HG03095 (cell line): ENCODE measurements at regions not wholly inside any gene's neighbourhood (a gene's known extent, or its start where the extent isn't known, plus 50 kb on each side); places are given as distances from the start of the nearest gene placed in this dataset.

Experiments used
- ATAC-seq: cut with Tn5 transposase; IDR thresholded peaks from one replicate; pipeline ENCODE4 v1.9.1; 2021; ENCODE audit warnings: moderate library complexity; ENCODE audit not compliant: unreplicated experiment

- ATAC-seq: no peak
Observed at GRCh38 chr14:71481021-71481654, 451.1 kb upstream of the RGS6 start.

DNA sequence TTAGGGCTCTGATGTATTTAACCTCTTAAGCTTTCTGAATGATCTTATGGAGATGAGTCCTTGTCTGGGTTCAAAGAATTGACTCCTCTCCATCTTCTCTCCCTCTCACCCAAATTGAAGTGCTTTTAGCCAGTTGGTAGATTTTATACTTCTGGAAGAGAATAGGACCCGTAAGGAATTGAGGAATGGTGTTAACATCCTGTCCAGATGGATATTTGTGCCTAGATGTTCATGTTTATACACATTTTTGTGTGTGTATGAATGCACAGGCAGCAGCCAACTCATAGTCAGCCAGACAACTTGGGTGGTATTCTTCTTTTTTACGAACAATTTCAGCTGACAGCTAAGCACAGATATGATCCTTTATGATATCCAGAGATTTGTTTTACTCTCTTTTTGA is 449.6 kb upstream of the RGS6 start:
- ATAC-seq: no peak

- no peak for ATAC-seq
Observed at GRCh38 chr14:71483154-71483553, 449.1 kb upstream of the RGS6 start.

DNA sequence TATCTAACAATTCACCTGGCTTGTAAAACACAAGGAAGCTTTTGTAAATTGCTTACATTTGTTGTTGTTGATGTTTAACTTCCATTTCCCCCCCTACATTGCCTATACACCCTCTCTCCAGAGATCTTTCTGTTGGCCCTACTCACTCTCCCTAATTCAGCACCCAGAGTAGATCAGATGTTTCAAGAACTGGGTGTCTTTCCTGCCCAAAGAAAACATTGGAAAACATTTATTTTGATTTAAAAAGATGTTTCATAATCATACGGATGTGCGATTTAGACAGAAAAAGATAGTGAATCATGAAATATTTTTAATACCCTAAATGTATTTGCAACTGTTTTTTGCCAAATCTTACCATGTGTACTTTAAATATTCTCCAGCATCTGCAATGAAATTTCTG is 446.4 kb upstream of the RGS6 start:
- no peak for ATAC-seq

GRCh38 chr14:71486279-71486678 is 445.9 kb upstream of the RGS6 start:
- ATAC-seq: no peak

DNA sequence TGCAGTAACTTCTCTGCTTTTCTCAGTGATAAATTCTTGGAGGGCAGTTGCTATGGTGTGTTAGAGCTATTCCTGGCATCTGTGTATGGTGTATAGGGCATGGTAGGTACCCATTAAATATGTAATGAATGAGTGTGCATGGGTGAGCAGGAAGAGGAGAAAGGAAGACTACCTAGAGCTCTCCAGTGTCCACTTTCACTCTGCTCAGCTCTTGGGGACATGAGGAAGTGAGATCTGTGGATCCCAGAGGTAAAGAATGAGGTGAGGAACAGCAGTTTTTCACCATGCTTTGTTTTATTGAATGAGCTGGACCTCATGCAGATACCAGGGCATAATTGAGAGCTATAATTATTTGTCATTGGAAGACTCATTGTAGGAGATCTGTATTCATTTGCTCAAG is 444.8 kb upstream of the RGS6 start:
- ATAC-seq: no peak

DNA sequence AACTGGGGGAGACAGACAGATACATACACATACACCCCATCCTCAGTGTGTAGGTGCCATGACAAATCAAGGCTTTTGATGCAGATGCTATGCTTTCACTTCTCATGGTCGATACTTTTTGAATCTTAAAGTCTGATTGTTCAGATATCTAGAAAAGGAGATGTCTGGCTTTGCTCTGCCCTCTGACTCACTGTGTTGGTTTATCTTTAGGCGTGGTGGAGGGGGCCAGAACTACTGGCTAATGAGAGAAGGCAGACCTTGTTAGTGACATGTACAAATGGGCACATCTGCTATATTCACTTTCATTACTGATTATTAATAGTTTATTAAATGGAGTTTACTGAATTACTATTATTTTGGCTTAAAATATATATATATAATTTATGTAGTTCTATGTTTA is 444.3 kb upstream of the RGS6 start:
- no peak for ATAC-seq

GRCh38 chr14:71488703-71489191 is 443.5 kb upstream of the RGS6 start:
- ATAC-seq: no peak

DNA sequence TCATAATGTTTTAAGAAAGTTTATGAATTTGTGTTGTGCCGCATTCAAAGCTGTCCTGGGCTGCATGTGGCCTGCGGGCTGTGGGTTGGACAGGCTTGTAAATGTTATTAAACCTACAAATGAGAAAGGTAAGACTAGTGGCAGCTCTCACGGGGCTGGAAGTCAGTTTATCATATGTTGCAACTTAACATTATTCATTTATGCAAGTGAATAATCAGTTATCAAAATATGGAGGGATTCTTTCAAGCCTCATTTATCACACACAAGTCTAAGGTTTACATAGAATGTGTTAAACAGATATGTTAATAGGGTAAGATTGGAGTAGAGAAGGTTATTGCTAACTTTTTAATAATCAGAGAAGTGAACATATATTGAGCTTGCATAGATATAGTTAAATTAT is 442.5 kb upstream of the RGS6 start:
- no peak for ATAC-seq

- no peak for ATAC-seq
Observed at GRCh38 chr14:71491931-71492330, 440.3 kb upstream of the RGS6 start.

DNA sequence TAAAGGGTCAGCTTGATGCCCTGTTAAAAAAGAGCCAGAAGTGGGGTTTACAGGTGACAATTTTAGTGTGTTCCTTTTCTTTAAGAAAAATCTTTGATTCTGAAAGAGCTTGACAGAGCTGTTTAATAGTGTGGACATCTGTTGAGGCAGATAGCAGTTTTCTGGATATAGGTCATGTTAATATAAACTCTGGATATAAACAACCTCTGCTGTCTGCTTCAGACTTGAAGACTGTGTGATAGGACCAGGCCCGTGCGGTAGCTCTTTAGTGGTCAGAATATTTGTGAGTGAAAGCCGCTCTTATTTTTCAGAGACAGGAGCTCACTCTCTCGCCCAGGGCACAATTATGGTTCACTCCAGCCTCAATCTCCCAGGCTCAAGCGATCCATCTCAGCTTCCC is 439.9 kb upstream of the RGS6 start:
- no peak for ATAC-seq

GRCh38 chr14:71497645-71498086 is 434.6 kb upstream of the RGS6 start:
- peak; percentile 75 for ATAC-seq

DNA sequence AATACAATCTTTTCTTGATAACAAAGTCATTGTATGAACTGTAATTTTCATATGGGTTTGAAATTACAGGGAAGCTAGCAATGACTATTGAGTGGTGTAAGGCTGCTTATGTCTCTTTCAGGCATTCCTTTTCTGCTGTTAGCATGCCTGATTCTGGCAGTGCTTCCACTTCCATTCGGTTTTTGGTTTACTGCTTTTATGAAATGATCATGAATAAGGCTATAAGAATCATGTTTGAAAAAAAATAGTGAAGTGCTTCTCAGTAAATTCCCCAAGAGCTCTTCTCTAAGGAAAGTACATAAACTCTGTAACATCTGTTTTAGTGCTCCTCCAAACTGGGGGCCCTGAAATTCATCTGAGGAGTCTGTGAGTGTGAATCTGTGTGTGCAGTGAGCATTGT is 434.0 kb upstream of the RGS6 start:
- peak; percentile 24 for ATAC-seq

- ATAC-seq: no peak
Observed at GRCh38 chr14:71499018-71499417, 433.2 kb upstream of the RGS6 start.

DNA sequence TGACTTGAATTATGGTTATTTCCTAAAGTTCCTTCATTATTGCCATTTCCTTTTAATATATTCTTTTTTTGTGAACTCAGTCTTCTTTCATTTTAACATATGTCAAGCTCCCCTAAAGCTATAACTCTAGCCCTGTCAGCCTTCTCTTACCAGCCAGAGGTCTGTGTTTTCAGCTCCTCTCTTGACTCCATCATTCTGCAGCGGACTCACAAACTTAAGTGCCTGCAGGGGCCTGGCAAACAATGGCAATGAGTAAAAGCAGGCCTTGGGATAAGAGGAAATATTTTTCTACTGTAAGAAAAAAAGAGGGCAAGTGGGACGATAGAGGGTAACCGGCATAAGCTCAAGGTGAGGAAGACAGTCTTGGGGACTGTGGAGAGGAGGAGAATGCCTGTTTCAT is 424.5 kb upstream of the RGS6 start:
- no peak for ATAC-seq

DNA sequence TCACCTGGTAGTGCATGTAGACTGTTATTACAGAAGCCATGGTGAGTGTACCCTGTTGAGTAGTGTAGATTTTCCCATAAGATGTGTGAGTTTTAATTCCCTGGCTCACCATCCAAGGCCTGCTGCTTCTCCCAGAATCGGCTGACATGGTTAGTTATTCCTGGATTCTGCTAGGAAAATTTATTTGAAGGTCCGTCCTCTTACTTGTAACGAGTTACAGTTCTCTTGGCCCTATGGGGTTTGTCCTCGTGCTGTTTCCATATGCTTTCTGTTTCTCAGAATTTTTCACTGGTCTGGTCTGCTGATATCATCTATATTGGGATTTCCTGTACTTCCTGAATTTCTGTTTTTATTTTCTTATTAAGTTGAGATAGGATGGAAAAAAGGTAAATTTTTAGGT is 423.3 kb upstream of the RGS6 start:
- no peak for ATAC-seq

DNA sequence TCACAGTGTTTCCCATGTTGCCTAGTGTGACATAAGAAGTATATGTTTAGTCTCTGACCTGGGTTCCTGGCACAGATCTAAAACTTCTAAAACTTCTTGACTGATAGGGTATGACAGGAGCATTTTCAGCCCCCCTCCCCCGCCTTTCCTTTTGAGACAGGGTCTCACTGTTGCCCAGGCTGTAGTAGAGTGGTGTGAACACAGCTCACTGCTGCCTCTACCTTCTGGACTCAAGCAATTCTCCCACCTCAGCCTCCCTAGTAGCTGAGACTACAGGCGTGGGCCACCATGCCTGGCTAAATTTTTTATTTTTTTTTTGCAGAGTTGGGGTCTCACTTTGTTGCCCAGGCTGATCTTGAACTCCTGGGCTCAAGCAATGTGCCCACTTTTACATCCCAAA is 421.1 kb upstream of the RGS6 start:
- no peak for ATAC-seq

DNA sequence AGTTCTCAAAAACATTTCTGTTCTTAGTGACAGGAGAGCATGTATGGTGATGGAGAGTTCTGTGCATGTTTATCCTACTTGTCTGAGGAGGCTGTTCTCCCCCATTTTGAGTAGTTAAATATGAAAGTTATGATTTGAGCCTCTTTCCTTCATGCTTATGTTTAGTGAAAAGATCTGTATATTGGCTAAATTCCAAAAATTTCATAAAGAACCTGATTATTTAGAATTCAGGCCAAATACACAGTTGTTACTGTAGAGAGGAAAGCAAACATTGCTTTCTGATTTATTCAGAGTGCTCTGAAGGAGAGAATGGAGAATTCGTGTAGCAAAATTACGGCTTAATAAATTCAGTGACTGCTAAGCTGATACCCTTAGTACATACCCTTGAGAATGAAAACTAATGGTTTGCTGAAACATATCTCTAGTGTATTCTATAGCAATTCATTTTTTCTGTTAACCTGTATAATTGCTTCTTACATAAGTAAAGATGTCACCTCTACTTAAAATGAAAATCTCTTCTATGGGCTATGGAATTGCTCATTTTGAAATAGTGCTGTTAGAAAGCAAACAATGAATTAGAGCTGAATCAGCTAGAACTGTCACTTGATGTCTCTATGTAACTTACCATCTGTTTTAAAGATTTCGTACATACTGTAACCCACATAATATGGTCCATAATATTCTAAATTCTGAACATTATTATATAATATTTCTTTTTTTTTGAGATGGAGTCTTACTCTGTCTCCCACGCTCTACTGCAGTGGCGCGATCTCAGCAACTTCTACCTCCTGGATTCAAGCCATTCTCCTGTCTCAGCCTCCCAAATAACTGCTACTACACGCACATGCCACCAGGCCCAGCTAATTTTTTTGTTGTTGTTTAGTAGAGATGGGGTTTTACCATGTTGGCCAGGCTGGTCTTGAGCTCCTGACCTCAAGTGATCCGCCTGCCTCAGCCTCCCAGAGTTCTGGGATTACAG is 417.0 kb upstream of the RGS6 start:
- no peak for ATAC-seq

- ATAC-seq: no peak
Observed at GRCh38 chr14:71521238-71522135, 410.7 kb upstream of the RGS6 start.

DNA sequence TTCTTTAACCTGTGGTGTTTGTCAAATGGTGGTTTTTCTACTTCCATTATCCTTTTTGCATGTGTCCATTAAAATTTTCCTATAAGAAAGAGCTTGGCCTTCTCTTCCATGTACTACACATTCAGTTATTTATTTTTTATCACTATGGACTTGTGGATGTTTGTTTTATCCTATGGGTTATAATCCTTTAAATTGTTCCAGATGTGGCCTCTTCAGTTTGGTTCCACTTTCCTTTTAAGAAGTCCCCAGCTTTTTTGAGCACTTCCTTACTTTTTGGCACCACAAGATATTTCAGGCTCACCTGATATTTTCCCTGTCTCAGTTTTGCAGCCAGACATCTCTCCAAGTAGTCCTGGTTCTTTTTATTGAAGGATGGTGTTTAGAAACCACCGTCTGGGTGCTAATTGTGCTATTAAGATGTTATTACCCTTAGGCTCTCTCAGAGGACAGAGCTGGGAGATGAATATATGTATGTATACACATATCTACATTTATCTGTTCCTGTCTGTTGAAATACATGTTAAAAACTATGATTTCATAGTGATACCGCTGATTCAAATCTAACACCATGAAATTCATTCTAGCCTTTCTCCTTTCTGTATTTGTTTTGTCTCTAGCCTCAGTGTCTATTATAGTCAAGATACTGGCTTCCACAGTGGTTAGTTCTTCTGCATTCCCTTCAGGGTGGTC is 408.5 kb upstream of the RGS6 start:
- peak; percentile 76 for ATAC-seq
